H1 (cell line): ENCODE measurements at regions not wholly inside any gene's neighbourhood (a gene's known extent, or its start where the extent isn't known, plus 50 kb on each side); places are given as distances from the start of the nearest gene placed in this dataset.

Experiments used
- GABPA ChIP-seq: IDR thresholded peaks from 2 replicates; pipeline ENCODE4 v1.6.1; 2011; ENCODE audit warnings: mild to moderate bottlenecking, low read length, moderate library complexity, borderline replicate concordance; ENCODE audit not compliant: insufficient read depth
- RAD21 ChIP-seq, 2 experiments: IDR thresholded peaks in 1 of 2; conservative IDR thresholded peaks in 1 of 2; 2 replicates each; pipeline ENCODE4 v1.6.1; 2011; ENCODE audit warnings: low read depth in 2 of 2, low read length in 2 of 2, improper control_type of control experiment in 1 of 2, inconsistent platforms in 1 of 2, mild to moderate bottlenecking in 1 of 2, moderate library complexity in 1 of 2
- SAP30 ChIP-seq: fragments of 300-600 bp; sonication (generic); IDR thresholded peaks from 2 replicates; pipeline ENCODE4 v1.7.1; 2012; ENCODE audit warnings: low read length, moderate library complexity, mild to moderate bottlenecking, inconsistent platforms; ENCODE audit not compliant: insufficient read depth, insufficient replicate concordance
- TF ChIP-seq, protein P1 (sequence below), 3 experiments: IDR thresholded peaks; 1 replicate in 2 of 3; 2 replicates in 1 of 3; pipeline versions ENCODE4 v1.5.1 to v1.6.1; 2011; ENCODE audit warnings: low read length in 3 of 3, mild to moderate bottlenecking in 3 of 3, inconsistent platforms in 2 of 3, low read depth in 1 of 3, moderate library complexity in 1 of 3; ENCODE audit not compliant: insufficient read depth in 1 of 3; ENCODE audit errors: control extremely low read depth in 1 of 3

DNA sequence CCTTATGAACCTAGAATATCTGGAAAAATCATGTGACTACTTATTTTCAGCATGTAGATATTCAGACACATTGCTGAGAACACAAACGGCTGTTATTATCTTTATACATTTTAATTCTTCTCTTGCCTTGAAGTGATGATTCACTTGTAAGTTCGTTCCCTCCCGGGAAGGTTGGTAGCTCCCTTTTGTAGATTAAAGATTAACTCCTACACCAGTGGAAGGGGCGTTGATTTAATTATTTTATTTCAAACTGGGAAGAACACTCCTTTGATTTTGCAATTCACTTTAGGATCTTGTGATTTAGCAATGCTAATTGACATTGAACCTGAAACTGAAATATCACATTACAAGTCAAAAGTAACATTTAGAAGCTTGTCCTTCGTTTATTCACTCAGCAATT is 103.4 kb downstream of the VCY start:
- TF ChIP-seq RAD21 (IDR thresholded peaks at IDR 0.05 in 1 of 2, conservative IDR thresholded peaks at IDR 0.05 in 1 of 2; ENCODE audit: low read depth in 2 of 2, low read length in 2 of 2) (no peak), GABPA (no peak), SAP30 (no peak)
- TF ChIP-seq, protein P1, sequence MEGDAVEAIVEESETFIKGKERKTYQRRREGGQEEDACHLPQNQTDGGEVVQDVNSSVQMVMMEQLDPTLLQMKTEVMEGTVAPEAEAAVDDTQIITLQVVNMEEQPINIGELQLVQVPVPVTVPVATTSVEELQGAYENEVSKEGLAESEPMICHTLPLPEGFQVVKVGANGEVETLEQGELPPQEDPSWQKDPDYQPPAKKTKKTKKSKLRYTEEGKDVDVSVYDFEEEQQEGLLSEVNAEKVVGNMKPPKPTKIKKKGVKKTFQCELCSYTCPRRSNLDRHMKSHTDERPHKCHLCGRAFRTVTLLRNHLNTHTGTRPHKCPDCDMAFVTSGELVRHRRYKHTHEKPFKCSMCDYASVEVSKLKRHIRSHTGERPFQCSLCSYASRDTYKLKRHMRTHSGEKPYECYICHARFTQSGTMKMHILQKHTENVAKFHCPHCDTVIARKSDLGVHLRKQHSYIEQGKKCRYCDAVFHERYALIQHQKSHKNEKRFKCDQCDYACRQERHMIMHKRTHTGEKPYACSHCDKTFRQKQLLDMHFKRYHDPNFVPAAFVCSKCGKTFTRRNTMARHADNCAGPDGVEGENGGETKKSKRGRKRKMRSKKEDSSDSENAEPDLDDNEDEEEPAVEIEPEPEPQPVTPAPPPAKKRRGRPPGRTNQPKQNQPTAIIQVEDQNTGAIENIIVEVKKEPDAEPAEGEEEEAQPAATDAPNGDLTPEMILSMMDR (IDR thresholded peaks at IDR 0.05; ENCODE audit: control extremely low read depth in 1 of 3, insufficient read depth in 1 of 3, low read depth in 1 of 3, low read length in 3 of 3) = no peak
